Suprapubic skin (tissue), 4 donors: ENCODE measurements at regions not wholly inside any gene's neighbourhood (a gene's known extent, or its start where the extent isn't known, plus 50 kb on each side); places are given as distances from the start of the nearest gene placed in this dataset.

ENCODE experiments used
- DNase-seq, 2 donors: peaks; one replicate each; pipeline ENCODE4 v3.0.0-alpha.2; 2019; ENCODE audit warnings: low spot score in 2 of 2
- H3K27ac ChIP-seq: fragments of 200-600 bp; sonication (generic); one replicate; pipeline ENCODE4 v1.5.1; 2019
- H3K27me3 ChIP-seq: fragments of 200-600 bp; sonication (generic); one replicate; pipeline ENCODE4 v1.5.1; 2019
- H3K36me3 ChIP-seq: fragments of 200-600 bp; sonication (generic); one replicate; pipeline ENCODE4 v1.5.1; 2019
- H3K4me1 ChIP-seq: fragments of 200-600 bp; sonication (generic); one replicate; pipeline ENCODE4 v1.5.1; 2019
- H3K4me3 ChIP-seq: fragments of 200-600 bp; sonication (generic); one replicate; pipeline ENCODE4 v1.5.1; 2019; ENCODE audit warnings: mild to moderate bottlenecking
- H3K9me3 ChIP-seq: fragments of 200-600 bp; sonication (generic); one replicate; pipeline ENCODE4 v1.5.1; 2019
- EP300 ChIP-seq: sonication (generic); formaldehyde crosslinking; IDR thresholded peaks from one replicate; pipeline ENCODE4 v1.6.1; 2017; ENCODE audit warnings: antibody characterized with exemption
- POLR2A ChIP-seq, 2 donors: fragments of 450-650 bp; IDR thresholded peaks; one replicate each; pipeline ENCODE4 v1.6.1; 2017; ENCODE audit warnings: antibody characterized with exemption in 2 of 2, mild to moderate bottlenecking in 2 of 2, moderate library complexity in 2 of 2
- POLR2AphosphoS5 ChIP-seq, 3 donors: sonication (generic); formaldehyde crosslinking; IDR thresholded peaks; one replicate each; pipeline ENCODE4 v1.6.1; 2017; ENCODE audit warnings: antibody characterized with exemption in 3 of 3
- WGBS: methylation state at CpG from one replicate; pipeline ENCODE4 v1.1.5; 2018; 5-methylcytosine and 5-hydroxymethylcytosine counted together
- TF ChIP-seq, protein P1 (sequence below), 2 donors: fragments of 200-600 bp in 1 of 2; fragments of 450-650 bp in 1 of 2; sonication (generic) in 1 of 2; IDR thresholded peaks; one replicate each; pipeline ENCODE4 v1.5.1; 2016 to 2019; ENCODE audit warnings: antibody characterized with exemption in 2 of 2, mild to moderate bottlenecking in 1 of 2, moderate library complexity in 1 of 2

DNA sequence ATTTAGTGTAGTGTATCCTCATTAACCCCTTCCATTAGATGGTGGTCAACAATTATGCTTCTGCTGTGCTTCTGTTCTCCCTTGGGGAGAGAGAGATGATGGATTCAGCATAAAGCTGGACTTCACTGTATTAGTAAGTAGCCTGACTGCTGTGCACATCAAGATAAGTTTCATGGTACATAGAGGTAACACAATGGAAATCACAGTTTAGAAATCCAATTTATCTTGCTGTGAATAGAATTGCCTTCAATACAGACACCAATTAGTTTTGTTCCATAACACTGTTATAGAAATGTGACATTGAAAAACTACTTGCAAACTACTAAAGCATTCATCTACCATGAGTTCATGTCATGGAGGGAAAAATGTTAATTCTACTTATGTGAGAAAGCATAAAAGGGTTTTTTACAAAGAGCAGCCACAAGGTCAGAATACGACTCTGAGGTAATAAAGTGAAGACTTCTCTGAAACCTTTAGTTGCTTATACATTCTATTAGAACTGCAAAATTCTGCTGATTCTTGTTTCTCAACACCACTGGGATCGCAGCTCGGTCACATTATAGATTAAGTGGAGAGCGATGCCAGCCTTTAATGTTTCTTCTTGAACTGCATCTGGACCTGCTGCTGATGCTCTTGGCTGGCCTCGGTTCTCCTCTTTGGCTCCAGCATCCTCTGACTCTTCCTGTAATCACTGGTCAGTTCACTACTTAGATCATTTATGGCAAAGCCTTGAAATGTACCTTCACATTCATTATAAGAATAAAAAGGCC is 190.8 kb downstream of the ATP23 start:
- Histone ChIP-seq H3K4me1 (no peaks in the 10 kb centered on the region), H3K27ac (no peak overlapping the region), H3K9me3 (no peaks in the 10 kb centered on the region), H3K4me3 (no peak overlapping the region), H3K27me3 (no peaks in the 10 kb centered on the region), H3K36me3 (no peaks in the 10 kb centered on the region)
- 87% methylated on average over 5 of the region's 5 CpGs for WGBS
- DNase-seq = no peak
- TF ChIP-seq EP300 = no peak
- TF ChIP-seq, protein P1, sequence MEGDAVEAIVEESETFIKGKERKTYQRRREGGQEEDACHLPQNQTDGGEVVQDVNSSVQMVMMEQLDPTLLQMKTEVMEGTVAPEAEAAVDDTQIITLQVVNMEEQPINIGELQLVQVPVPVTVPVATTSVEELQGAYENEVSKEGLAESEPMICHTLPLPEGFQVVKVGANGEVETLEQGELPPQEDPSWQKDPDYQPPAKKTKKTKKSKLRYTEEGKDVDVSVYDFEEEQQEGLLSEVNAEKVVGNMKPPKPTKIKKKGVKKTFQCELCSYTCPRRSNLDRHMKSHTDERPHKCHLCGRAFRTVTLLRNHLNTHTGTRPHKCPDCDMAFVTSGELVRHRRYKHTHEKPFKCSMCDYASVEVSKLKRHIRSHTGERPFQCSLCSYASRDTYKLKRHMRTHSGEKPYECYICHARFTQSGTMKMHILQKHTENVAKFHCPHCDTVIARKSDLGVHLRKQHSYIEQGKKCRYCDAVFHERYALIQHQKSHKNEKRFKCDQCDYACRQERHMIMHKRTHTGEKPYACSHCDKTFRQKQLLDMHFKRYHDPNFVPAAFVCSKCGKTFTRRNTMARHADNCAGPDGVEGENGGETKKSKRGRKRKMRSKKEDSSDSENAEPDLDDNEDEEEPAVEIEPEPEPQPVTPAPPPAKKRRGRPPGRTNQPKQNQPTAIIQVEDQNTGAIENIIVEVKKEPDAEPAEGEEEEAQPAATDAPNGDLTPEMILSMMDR (IDR thresholded peaks at IDR 0.05) = no peak

DNA sequence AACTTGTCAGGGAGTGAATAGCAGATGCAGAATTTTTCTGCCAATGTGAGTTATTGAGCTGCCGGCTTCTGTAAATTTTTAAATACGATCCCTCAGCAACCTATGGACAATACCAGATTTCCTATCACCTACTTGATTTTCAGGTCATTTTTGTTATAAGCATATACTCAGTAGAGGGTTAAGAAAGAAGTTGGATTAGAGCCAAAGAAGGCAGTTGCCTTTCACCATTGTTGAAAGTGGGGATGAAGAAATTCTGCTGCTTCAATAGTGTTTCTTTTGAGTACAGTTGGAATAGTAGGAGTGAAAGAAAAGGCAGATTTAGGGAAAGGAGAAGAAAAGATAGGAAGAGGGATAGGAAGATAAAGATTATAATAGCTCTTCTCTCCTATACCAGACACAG is 197.1 kb downstream of the ATP23 start:
- Histone ChIP-seq H3K4me1 (no peaks in the 10 kb centered on the region), H3K27me3 (no peaks in the 10 kb centered on the region), H3K4me3 (no peak overlapping the region), H3K9me3 (no peaks in the 10 kb centered on the region), H3K36me3 (no peaks in the 10 kb centered on the region), H3K27ac (no peak overlapping the region)
- DNase-seq = no peak
- 92% methylated on average over 2 of the region's 2 CpGs for WGBS
- no peak for TF ChIP-seq EP300

DNA sequence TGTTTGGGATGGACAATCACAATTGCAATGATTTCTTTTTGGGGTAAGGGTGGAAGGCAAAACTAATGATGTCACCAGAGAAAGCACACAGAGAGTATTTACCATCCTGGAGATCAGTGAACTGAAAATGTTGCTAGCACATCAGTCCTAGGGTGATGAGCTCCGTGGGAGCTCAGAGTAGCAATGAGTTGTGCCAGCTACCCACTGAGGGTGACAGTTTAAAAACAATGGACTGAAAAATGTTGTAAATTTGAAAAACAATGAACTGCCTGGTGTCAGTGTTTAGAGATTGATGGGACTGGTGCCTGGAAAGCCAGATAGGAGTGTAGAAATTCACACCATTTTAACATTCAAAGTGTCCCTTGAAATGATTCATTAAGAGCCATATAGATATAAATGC is 198.5 kb downstream of the ATP23 start:
- H3K9me3 ChIP-seq = no peaks in the 10 kb centered on the region
- H3K4me3 ChIP-seq = no peak overlapping the region
- no peaks in the 10 kb centered on the region for H3K27me3 ChIP-seq
- no peaks in the 10 kb centered on the region for H3K4me1 ChIP-seq
- no peaks in the 10 kb centered on the region for H3K36me3 ChIP-seq
- H3K27ac ChIP-seq = no peak overlapping the region
- WGBS = 37% methylated on average over 1 of the region's 1 CpG
- TF ChIP-seq, protein P1 (IDR thresholded peaks at IDR 0.05) = no peak
- TF ChIP-seq EP300 (no peak), POLR2AphosphoS5 (IDR thresholded peaks at IDR 0.05) (no peak), POLR2A (IDR thresholded peaks at IDR 0.05) (no peak)
- DNase-seq = no peak

DNA sequence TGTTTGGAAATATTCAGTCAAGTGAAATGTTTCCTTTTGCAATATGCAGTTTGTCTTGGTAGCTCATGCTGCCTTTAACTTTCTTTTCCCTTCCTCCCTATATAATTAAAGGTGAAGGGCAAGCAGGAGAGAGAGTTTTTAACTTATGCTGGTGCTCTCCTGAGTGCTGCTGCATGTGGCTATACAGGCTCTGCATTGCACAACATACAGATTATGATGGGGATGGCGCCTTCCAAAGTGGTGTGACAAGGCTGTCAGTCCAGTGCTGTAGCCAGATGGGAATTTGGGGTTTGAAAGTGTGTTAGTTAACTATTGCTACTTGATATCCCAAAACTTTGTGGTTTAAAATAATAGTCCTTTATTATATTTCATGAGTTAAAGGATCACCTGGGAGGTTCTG is 199.0 kb downstream of the ATP23 start:
- H3K4me1 ChIP-seq = no peaks in the 10 kb centered on the region
- no peaks in the 10 kb centered on the region for H3K27me3 ChIP-seq
- WGBS = 86% methylated on average over 1 of the region's 1 CpG
- no peak for DNase-seq
- no peak overlapping the region for H3K27ac ChIP-seq
- H3K9me3 ChIP-seq = no peaks in the 10 kb centered on the region
- H3K4me3 ChIP-seq = no peak overlapping the region
- H3K36me3 ChIP-seq = no peaks in the 10 kb centered on the region
- TF ChIP-seq EP300 (no peak), POLR2A (IDR thresholded peaks at IDR 0.05) (no peak)

DNA sequence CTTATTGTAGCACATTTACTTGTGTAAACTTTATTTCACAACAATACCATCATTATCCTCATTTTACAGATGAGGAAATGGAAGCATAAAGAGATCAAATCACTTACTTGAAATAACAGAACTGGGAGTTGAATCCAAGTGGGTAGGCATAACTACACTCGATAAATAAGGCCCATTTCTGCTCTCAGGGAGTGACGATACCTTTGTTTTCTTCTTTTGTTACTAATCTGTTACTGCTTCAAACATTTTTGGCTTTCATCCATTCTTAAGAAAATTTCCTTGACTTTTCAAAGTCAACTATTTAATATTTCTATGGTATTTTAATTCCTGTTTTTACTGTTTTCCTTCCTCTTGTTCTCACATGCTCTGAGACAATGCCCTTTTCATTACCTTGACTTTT is 201.6 kb downstream of the ATP23 start:
- Histone ChIP-seq H3K27me3 (no peaks in the 10 kb centered on the region), H3K9me3 (no peaks in the 10 kb centered on the region), H3K36me3 (no peaks in the 10 kb centered on the region), H3K4me3 (no peak overlapping the region), H3K27ac (no peak overlapping the region), H3K4me1 (no peaks in the 10 kb centered on the region)
- 77% methylated on average over 2 of the region's 2 CpGs for WGBS
- no peak for DNase-seq
- TF ChIP-seq, protein P1 (IDR thresholded peaks at IDR 0.05) = no peak
- TF ChIP-seq POLR2A (IDR thresholded peaks at IDR 0.05) (no peak), EP300 (no peak), POLR2AphosphoS5 (IDR thresholded peaks at IDR 0.05) (no peak)

DNA sequence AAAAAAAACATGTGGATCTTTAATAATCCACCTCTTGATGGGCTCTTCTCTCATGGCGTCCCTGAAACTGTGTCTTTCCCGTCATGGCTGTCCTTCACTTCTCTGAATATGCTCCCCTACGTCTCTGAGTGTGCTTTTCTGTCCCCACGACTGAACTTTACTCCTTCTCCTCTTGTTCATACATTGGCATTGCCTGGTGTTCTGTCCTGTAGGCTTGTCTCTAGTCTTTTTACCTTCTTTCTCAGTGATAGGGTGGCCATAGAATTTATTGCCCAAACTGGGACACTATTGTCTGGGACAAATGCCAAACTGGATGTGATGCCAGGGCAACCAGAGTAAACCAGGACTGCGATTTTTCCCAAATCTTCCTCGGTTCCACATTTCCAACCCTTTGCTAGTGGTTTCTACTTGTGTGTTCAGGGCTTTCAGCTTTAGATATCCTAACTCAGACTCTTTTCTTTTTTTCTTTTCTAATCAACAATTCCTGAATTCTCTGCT is 202.2 kb downstream of the ATP23 start:
- Histone ChIP-seq H3K4me3 (no peak overlapping the region), H3K4me1 (no peaks in the 10 kb centered on the region), H3K36me3 (no peaks in the 10 kb centered on the region), H3K9me3 (no peaks in the 10 kb centered on the region), H3K27me3 (no peaks in the 10 kb centered on the region), H3K27ac (peak overlapping the region; percentile 20)
- TF ChIP-seq POLR2AphosphoS5 (IDR thresholded peaks at IDR 0.05) (no peak), POLR2A (IDR thresholded peaks at IDR 0.05) (no peak), EP300 (no peak)
- TF ChIP-seq, protein P1 (IDR thresholded peaks at IDR 0.05) = no peak
- DNase-seq = no peak
- 72% methylated on average over 6 of the region's 6 CpGs for WGBS
